LoVo (cell line): ENCODE measurements at regions not wholly inside any gene's neighbourhood (a gene's known extent, or its start where the extent isn't known, plus 50 kb on each side); places are given as distances from the start of the nearest gene placed in this dataset.
"Not testable (repeated sequence)": the region's sequence is repeated elsewhere in the genome, so short reads cannot be mapped to it uniquely, and the experiment has no call there.

ENCODE experiments used
- DNase-seq: peaks from one replicate; pipeline ENCODE4 v3.0.0-alpha.2; 2016; ENCODE audit warnings: low spot score

GRCh38 chr1:121003230-121003629 lies 113.7 kb downstream of the PPIAL4A start:
- DNase-seq: not testable (repeated sequence)

- not testable (repeated sequence) for DNase-seq
Observed at GRCh38 chr1:121006826-121007225, 117.3 kb downstream of the PPIAL4A start.

- not testable (repeated sequence) for DNase-seq
Observed at GRCh38 chr1:121007755-121008154, 118.2 kb downstream of the PPIAL4A start.

GRCh38 chr1:121008512-121009215 lies 119.1 kb downstream of the PPIAL4A start:
- DNase-seq: not testable (repeated sequence)

- DNase-seq: not testable (repeated sequence)
Observed at GRCh38 chr1:121009216-121010057, 119.9 kb downstream of the PPIAL4A start.

- not testable (repeated sequence) for DNase-seq
Observed at GRCh38 chr1:121010141-121010540, 120.6 kb downstream of the PPIAL4A start.

GRCh38 chr1:121013181-121013580 lies 123.6 kb downstream of the PPIAL4A start:
- not testable (repeated sequence) for DNase-seq

GRCh38 chr1:121016182-121017028 lies 126.8 kb downstream of the PPIAL4A start:
- DNase-seq: peak; percentile 63

GRCh38 chr1:121019715-121020349 lies 130.3 kb downstream of the PPIAL4A start:
- not testable (repeated sequence) for DNase-seq

- DNase-seq: peak; percentile 64
Observed at GRCh38 chr1:121020350-121021236, 131.0 kb downstream of the PPIAL4A start.

GRCh38 chr1:121021716-121022115 lies 132.1 kb downstream of the PPIAL4A start:
- not testable (repeated sequence) for DNase-seq

GRCh38 chr1:121032878-121033494 lies 143.4 kb downstream of the PPIAL4A start:
- not testable (repeated sequence) for DNase-seq

- not testable (repeated sequence) for DNase-seq
Observed at GRCh38 chr1:121036792-121037191, 147.2 kb downstream of the PPIAL4A start.

GRCh38 chr1:121040974-121041373 lies 143.2 kb downstream of the FAM72B start:
- not testable (repeated sequence) for DNase-seq

GRCh38 chr1:121041497-121041896 lies 142.6 kb downstream of the FAM72B start:
- DNase-seq: not testable (repeated sequence)

GRCh38 chr1:121042882-121043281 lies 141.3 kb downstream of the FAM72B start:
- not testable (repeated sequence) for DNase-seq

GRCh38 chr1:121048293-121048752 lies 135.8 kb downstream of the FAM72B start:
- not testable (repeated sequence) for DNase-seq

- DNase-seq: not testable (repeated sequence)
Observed at GRCh38 chr1:121048769-121049443, 135.2 kb downstream of the FAM72B start.

GRCh38 chr1:121050097-121050496 lies 134.0 kb downstream of the FAM72B start:
- DNase-seq: not testable (repeated sequence)
